Stimulated activated CD8-positive, alpha-beta memory T cell treated with anti-CD3 and anti-CD28 coated beads, Interleukin-7, amount 100 ng/mL, for 4 hours (primary cell): ENCODE measurements at regions not wholly inside any gene's neighbourhood (a gene's known extent, or its start where the extent isn't known, plus 50 kb on each side); places are given as distances from the start of the nearest gene placed in this dataset.
"Not testable (repeated sequence)": the region's sequence is repeated elsewhere in the genome, so short reads cannot be mapped to it uniquely, and the experiment has no call there.

Experiments
- DNase-seq, 2 donors: peaks; one replicate each; pipeline ENCODE4 v3.0.0-alpha.2; 2020; ENCODE audit warnings: low read depth in 2 of 2

GRCh38 chr4:38512840-38513239 is 151.2 kb upstream of the KLF3 start:
- DNase-seq = no peak

- no peak for DNase-seq
These were observed 149.4 kb upstream of the KLF3 start for GRCh38 chr4:38514465-38515146.

- no peak for DNase-seq
These were observed 147.8 kb upstream of the KLF3 start for GRCh38 chr4:38516190-38516589.

- DNase-seq = no peak
These were observed 144.3 kb upstream of the KLF3 start for GRCh38 chr4:38519666-38520065.

- no peak for DNase-seq
These were observed 140.9 kb upstream of the KLF3 start for GRCh38 chr4:38523054-38523453.

GRCh38 chr4:38523524-38524448 is 140.2 kb upstream of the KLF3 start:
- DNase-seq = peak; percentile 12 to 21

- DNase-seq = no peak
These were observed 137.6 kb upstream of the KLF3 start for GRCh38 chr4:38526412-38526811.

GRCh38 chr4:38529189-38530115 is 134.5 kb upstream of the KLF3 start:
- peak; percentile 7 to 24 for DNase-seq

- no peak for DNase-seq
These were observed 133.5 kb upstream of the KLF3 start for GRCh38 chr4:38530486-38530885.

GRCh38 chr4:38531141-38531727 is 132.8 kb upstream of the KLF3 start:
- DNase-seq = no peak

- DNase-seq = no peak
These were observed 131.0 kb upstream of the KLF3 start for GRCh38 chr4:38532908-38533499.

GRCh38 chr4:38534344-38535045 is 129.5 kb upstream of the KLF3 start:
- DNase-seq = no peak

GRCh38 chr4:38535071-38535470 is 128.9 kb upstream of the KLF3 start:
- DNase-seq = not testable (repeated sequence)

GRCh38 chr4:38535717-38536116 is 128.3 kb upstream of the KLF3 start:
- DNase-seq = no peak

- DNase-seq = no peak
These were observed 127.3 kb upstream of the KLF3 start for GRCh38 chr4:38536716-38537115.

- DNase-seq = no peak
These were observed 126.3 kb upstream of the KLF3 start for GRCh38 chr4:38537666-38538065.

GRCh38 chr4:38538517-38538916 is 125.5 kb upstream of the KLF3 start:
- no peak for DNase-seq

- DNase-seq = no peak
These were observed 124.5 kb upstream of the KLF3 start for GRCh38 chr4:38539501-38539900.

- no peak for DNase-seq
These were observed 116.9 kb upstream of the KLF3 start for GRCh38 chr4:38547052-38547451.

GRCh38 chr4:38548256-38548655 is 115.7 kb upstream of the KLF3 start:
- no peak for DNase-seq

- no peak for DNase-seq
These were observed 104.6 kb upstream of the KLF3 start for GRCh38 chr4:38559374-38559773.
